ENCODE measurements at regions not wholly inside any gene's neighbourhood (a gene's known extent, or its start where the extent isn't known, plus 50 kb on each side); places are given as distances from the start of the nearest gene placed in this dataset.

GRCh38 chr12:130286741-130287440 is 50.8 kb upstream of the PIWIL1 start:
- no peak for DNase-seq
- CTCF ChIA-PET, result interaction anchor here (1.0 kb wide), 1 partner anchor 33 kb away, joined by 4 read pairs; no protein-coding TSS in a partner anchor
- H3K4me3 Mint-ChIP-seq, result no peak overlapping the region
- H3K9me3 Mint-ChIP-seq, result peaks cover 5% of the 10 kb centered on the region
- H3K27ac Mint-ChIP-seq, result no peak overlapping the region
- no peaks in the 10 kb centered on the region for H3K36me3 Mint-ChIP-seq
- peaks cover 4% of the 10 kb centered on the region for H3K4me1 Mint-ChIP-seq
- peaks cover 8% of the 10 kb centered on the region for H3K27me3 Mint-ChIP-seq

All from activated naive CD4-positive, alpha-beta T cell treated with anti-CD3 and anti-CD28 coated beads, Interleukin-2, amount 10 ng/mL, durations not matched to agents 7 days and 5 days (primary cell).